RWPE2 (cell line): ENCODE measurements at regions not wholly inside any gene's neighbourhood (a gene's known extent, or its start where the extent isn't known, plus 50 kb on each side); places are given as distances from the start of the nearest gene placed in this dataset.

Experiments
- ATAC-seq: fragments of 200-7000 bp; cut with Tn5 transposase; 3 replicates; pipeline ENCODE4 v1.9.1; 2021; ENCODE audit warnings: low read depth
- DNase-seq: peaks from one replicate; pipeline ENCODE4 v3.0.0-alpha.2; 2020; ENCODE audit warnings: low spot score
- H3K27ac ChIP-seq: fragments of 450-650 bp; 2 replicates; pipeline ENCODE4 v1.5.1; 2017; ENCODE audit warnings: mild to moderate bottlenecking; ENCODE audit not compliant: poor library complexity, severe bottlenecking
- H3K27me3 ChIP-seq: fragments of 250-450 bp; sonication (Bioruptor Pico); 2 replicates; pipeline ENCODE4 v1.5.1; 2021; ENCODE audit warnings: mild to moderate bottlenecking, moderate library complexity; ENCODE audit not compliant: insufficient read depth, poor library complexity, severe bottlenecking
- H3K36me3 ChIP-seq: fragments of 250-450 bp; sonication (Bioruptor Pico); 2 replicates; pipeline ENCODE4 v1.5.1; 2020; ENCODE audit warnings: low read depth, mild to moderate bottlenecking, moderate library complexity
- H3K4me1 ChIP-seq: fragments of 250-450 bp; sonication (Bioruptor Pico); 2 replicates; pipeline ENCODE4 v1.5.1; 2021; ENCODE audit warnings: mild to moderate bottlenecking, moderate library complexity; ENCODE audit not compliant: insufficient read depth, poor library complexity, severe bottlenecking
- H3K4me3 ChIP-seq: fragments of 250-450 bp; sonication (Bioruptor Pico); 2 replicates; pipeline ENCODE4 v1.5.1; 2021; ENCODE audit warnings: mild to moderate bottlenecking, moderate library complexity; ENCODE audit not compliant: severe bottlenecking
- H3K9me3 ChIP-seq: fragments of 250-450 bp; sonication (Bioruptor Pico); 2 replicates; pipeline ENCODE4 v1.5.1; 2021; ENCODE audit warnings: mild to moderate bottlenecking, moderate library complexity; ENCODE audit not compliant: severe bottlenecking
- TF ChIP-seq, protein P1 (sequence below): fragments of 450-650 bp; IDR thresholded peaks from one replicate; pipeline ENCODE4 v1.5.1; 2017; ENCODE audit warnings: mild to moderate bottlenecking, moderate library complexity; ENCODE audit not compliant: poor library complexity, severe bottlenecking

DNA sequence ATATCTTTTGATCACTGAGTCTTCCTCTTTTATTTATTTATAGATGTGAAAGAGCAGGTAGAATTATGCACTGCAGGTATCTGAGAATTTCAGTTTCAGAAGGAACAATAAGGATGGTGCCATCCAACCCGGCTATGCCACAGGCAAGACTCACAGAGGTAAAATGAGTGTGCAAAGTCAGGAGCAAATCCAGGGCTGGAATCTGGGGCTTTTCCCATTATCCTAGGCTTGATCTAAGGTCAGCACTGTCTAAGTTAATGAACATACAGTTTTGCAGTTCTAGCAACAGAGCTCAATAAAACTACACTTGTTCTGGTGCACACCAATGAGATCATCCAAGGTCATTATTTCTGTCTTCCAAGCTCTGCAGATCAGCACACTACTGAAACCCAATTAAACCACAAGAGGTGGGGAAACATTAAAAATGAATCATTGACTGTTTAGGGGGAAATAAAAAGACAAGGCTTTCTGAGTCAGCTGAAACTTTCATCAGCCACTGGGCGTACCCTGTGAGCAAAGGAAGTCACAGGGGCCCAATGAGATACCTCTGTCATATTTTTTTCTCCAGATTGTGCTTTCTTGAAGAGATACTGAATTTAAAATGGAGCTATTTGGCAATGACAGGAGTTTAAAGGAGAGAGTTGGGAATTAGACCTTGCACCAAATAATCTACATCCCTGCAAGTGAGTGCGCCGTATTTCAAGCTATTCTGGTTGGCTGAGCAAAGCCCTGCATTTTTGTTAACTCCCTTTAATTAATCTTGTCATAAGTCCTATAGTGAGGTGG lies 662.2 kb upstream of the ZNF608 start:
- DNase-seq (peak; percentile 81), ATAC-seq (peak; percentile 77)
- peaks cover 3% of the 10 kb centered on the region for H3K9me3 ChIP-seq
- peak overlapping the region; percentile 98 for H3K27ac ChIP-seq
- peaks cover 55% of the 10 kb centered on the region for H3K4me1 ChIP-seq
- H3K4me3 ChIP-seq = no peak overlapping the region
- H3K36me3 ChIP-seq = no peaks in the 10 kb centered on the region
- H3K27me3 ChIP-seq = no peaks in the 10 kb centered on the region
- TF ChIP-seq, protein P1, sequence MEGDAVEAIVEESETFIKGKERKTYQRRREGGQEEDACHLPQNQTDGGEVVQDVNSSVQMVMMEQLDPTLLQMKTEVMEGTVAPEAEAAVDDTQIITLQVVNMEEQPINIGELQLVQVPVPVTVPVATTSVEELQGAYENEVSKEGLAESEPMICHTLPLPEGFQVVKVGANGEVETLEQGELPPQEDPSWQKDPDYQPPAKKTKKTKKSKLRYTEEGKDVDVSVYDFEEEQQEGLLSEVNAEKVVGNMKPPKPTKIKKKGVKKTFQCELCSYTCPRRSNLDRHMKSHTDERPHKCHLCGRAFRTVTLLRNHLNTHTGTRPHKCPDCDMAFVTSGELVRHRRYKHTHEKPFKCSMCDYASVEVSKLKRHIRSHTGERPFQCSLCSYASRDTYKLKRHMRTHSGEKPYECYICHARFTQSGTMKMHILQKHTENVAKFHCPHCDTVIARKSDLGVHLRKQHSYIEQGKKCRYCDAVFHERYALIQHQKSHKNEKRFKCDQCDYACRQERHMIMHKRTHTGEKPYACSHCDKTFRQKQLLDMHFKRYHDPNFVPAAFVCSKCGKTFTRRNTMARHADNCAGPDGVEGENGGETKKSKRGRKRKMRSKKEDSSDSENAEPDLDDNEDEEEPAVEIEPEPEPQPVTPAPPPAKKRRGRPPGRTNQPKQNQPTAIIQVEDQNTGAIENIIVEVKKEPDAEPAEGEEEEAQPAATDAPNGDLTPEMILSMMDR = no peak

DNA sequence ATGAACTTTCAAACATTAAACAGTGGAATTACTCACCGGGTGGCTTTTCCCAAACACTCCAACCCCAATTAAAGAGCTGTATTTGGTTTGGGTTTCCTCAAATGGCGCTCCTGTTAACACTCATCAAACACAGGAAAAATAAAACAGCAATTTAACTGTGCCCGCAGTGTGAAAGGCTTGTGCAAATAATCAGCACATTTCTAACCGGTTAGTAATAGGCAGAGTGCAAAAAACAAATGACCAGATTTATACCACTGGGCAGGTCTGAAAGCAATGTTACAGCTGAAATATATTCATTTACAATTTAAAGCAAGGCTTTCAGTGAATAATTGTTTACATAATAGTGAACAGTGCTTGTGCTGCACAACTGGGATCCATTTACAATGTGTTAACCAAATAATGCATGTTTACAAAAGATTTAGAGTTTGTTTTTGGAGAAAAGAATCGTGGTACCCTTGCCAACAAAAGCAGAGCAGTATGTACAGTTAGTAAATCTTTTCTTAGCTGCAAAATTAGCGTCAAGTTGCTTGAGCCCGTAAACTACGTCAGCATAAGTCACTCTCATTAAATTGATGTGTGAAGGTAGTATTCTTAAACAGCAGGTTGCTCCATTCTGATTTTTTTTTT lies 662.9 kb upstream of the ZNF608 start:
- H3K4me1 ChIP-seq = peaks cover 55% of the 10 kb centered on the region
- ATAC-seq (peak; percentile 52), DNase-seq (no peak)
- H3K27ac ChIP-seq = peak overlapping the region; percentile 98
- peaks cover 3% of the 10 kb centered on the region for H3K9me3 ChIP-seq
- TF ChIP-seq, protein P1 = no peak
- no peaks in the 10 kb centered on the region for H3K27me3 ChIP-seq
- no peak overlapping the region for H3K4me3 ChIP-seq
- H3K36me3 ChIP-seq = no peaks in the 10 kb centered on the region

DNA sequence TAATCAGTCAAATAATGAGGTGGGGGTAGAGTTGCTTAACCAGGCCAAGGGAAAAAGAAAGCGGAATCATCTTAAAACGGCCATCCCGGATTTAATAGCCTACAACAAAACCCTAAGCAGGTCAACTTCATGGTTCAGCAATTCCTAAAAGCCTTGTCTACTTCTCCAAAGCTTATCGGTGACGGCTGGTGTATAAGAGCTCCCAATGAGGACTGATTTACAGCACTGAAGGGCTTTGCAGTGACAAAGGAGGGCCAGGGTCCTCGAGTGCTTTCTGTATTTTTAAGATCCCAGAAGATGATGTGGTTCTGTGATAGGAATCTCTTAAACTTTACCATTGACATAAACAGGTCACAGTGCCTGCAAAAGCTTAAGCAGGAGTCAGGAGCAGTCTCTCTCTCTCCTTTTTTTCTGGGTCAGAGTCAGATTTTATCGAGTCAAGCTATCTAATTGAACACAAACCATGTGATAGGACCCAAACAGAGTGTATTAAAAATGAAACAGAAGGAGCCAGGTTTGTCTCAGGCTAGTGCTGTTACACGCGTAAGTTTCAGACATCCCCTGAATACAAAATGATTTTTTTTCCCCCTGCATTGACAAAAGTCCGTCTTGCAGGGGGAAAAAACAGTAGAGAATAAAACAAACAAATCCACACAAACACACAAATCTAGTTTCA lies 663.6 kb upstream of the ZNF608 start:
- Histone ChIP-seq H3K9me3 (peaks cover 3% of the 10 kb centered on the region), H3K4me3 (no peak overlapping the region), H3K27me3 (no peaks in the 10 kb centered on the region), H3K4me1 (peaks cover 55% of the 10 kb centered on the region), H3K27ac (peak overlapping the region; percentile 98), H3K36me3 (no peaks in the 10 kb centered on the region)
- ATAC-seq = no peak
- DNase-seq = no peak
- TF ChIP-seq, protein P1 = no peak

GRCh38 chr5:125410537-125411070 lies 664.2 kb upstream of the ZNF608 start:
- H3K27ac ChIP-seq = peak overlapping the region; percentile 98
- ATAC-seq = peak; percentile 24
- TF ChIP-seq, protein P1 = no peak

More at GRCh38 chr5:125410537-125411070, 664.2 kb upstream of the ZNF608 start:
- Histone ChIP-seq H3K4me3 (no peak overlapping the region), H3K9me3 (peaks cover 3% of the 10 kb centered on the region), H3K36me3 (no peaks in the 10 kb centered on the region), H3K4me1 (peaks cover 55% of the 10 kb centered on the region), H3K27me3 (no peaks in the 10 kb centered on the region)
- no peak for DNase-seq
